ENCODE measurements at regions not wholly inside any gene's neighbourhood (a gene's known extent, or its start where the extent isn't known, plus 50 kb on each side); places are given as distances from the start of the nearest gene placed in this dataset.
"Not testable (repeated sequence)": the region's sequence is repeated elsewhere in the genome, so short reads cannot be mapped to it uniquely, and the experiment has no call there.

- TF ChIP-seq CTCF (IDR thresholded peaks at IDR 0.05; ENCODE audit: low read depth, low read length) = no peak
- no peak overlapping the region for H3K27ac ChIP-seq (ENCODE audit: low read depth, low read length)
- POLR2A ChIA-PET = no interaction called here
Measured at GRCh38 chr6:93848031-93848742, 428.8 kb upstream of the EPHA7 start.

GRCh38 chr6:93842178-93842577, 422.8 kb upstream of the EPHA7 start:
- H3K4me3 ChIP-seq (ENCODE audit: low read depth, low read length) = no peak overlapping the region

More at GRCh38 chr6:93848031-93848742, 428.8 kb upstream of the EPHA7 start:
- Histone ChIP-seq H3K27me3 (ENCODE audit: control insufficient read depth, insufficient read depth, low read length) (no peaks in the 10 kb centered on the region), H3K9me3 (ENCODE audit: control insufficient read depth, insufficient read depth, low read length) (no peaks in the 10 kb centered on the region; the same call in 1 of the 2 replicates), H3K4me3 (ENCODE audit: low read depth, low read length) (no peak overlapping the region)
- no peak for DNase-seq (ENCODE audit: low read depth, low spot score)
- CTCF ChIA-PET = no interaction called here

GRCh38 chr6:93835451-93836145, 416.2 kb upstream of the EPHA7 start:
- H3K4me3 ChIP-seq (ENCODE audit: low read depth, low read length); H3K27ac ChIP-seq (ENCODE audit: low read depth, low read length); CTCF ChIA-PET; POLR2A ChIA-PET; H3K27me3 ChIP-seq (ENCODE audit: control insufficient read depth, insufficient read depth, low read length); DNase-seq (ENCODE audit: low read depth, low spot score); H3K9me3 ChIP-seq (ENCODE audit: control insufficient read depth, insufficient read depth, low read length): not testable (repeated sequence)

More at GRCh38 chr6:93842178-93842577, 422.8 kb upstream of the EPHA7 start:
- ChIA-PET POLR2A (no interaction called here), CTCF (no interaction called here)
- H3K27me3 ChIP-seq (ENCODE audit: control insufficient read depth, insufficient read depth, low read length) = no peaks in the 10 kb centered on the region
- no peak overlapping the region for H3K27ac ChIP-seq (ENCODE audit: low read depth, low read length)
- DNase-seq (ENCODE audit: low read depth, low spot score) = no peak
- H3K9me3 ChIP-seq (ENCODE audit: control insufficient read depth, insufficient read depth, low read length) = peaks cover 8% of the 10 kb centered on the region
- TF ChIP-seq CTCF (IDR thresholded peaks at IDR 0.05; ENCODE audit: low read depth, low read length) = no peak

GRCh38 chr6:93835026-93835425, 415.7 kb upstream of the EPHA7 start:
- H3K9me3 ChIP-seq (ENCODE audit: control insufficient read depth, insufficient read depth, low read length); H3K27me3 ChIP-seq (ENCODE audit: control insufficient read depth, insufficient read depth, low read length); POLR2A ChIA-PET; H3K27ac ChIP-seq (ENCODE audit: low read depth, low read length); DNase-seq (ENCODE audit: low read depth, low spot score); CTCF ChIA-PET; H3K4me3 ChIP-seq (ENCODE audit: low read depth, low read length): not testable (repeated sequence)

GRCh38 chr6:93833326-93833725, 414.0 kb upstream of the EPHA7 start:
- H3K27ac ChIP-seq (ENCODE audit: low read depth, low read length); POLR2A ChIA-PET; CTCF ChIA-PET; H3K9me3 ChIP-seq (ENCODE audit: control insufficient read depth, insufficient read depth, low read length); DNase-seq (ENCODE audit: low read depth, low spot score); H3K27me3 ChIP-seq (ENCODE audit: control insufficient read depth, insufficient read depth, low read length); H3K4me3 ChIP-seq (ENCODE audit: low read depth, low read length): not testable (repeated sequence)

GRCh38 chr6:93829757-93830156, 410.4 kb upstream of the EPHA7 start:
- POLR2A ChIA-PET; H3K4me3 ChIP-seq (ENCODE audit: low read depth, low read length); H3K9me3 ChIP-seq (ENCODE audit: control insufficient read depth, insufficient read depth, low read length); H3K27me3 ChIP-seq (ENCODE audit: control insufficient read depth, insufficient read depth, low read length); CTCF ChIA-PET; H3K27ac ChIP-seq (ENCODE audit: low read depth, low read length); DNase-seq (ENCODE audit: low read depth, low spot score): not testable (repeated sequence)

- TF ChIP-seq CTCF (IDR thresholded peaks at IDR 0.05; ENCODE audit: low read depth, low read length) = no peak
Measured at GRCh38 chr6:93829009-93829408, 409.6 kb upstream of the EPHA7 start.

More at GRCh38 chr6:93829009-93829408, 409.6 kb upstream of the EPHA7 start:
- H3K9me3 ChIP-seq (ENCODE audit: control insufficient read depth, insufficient read depth, low read length) = peaks cover 4% of the 10 kb centered on the region; the same call in 1 of the 2 replicates
- DNase-seq (ENCODE audit: low read depth, low spot score) = no peak
- CTCF ChIA-PET = no interaction called here
- POLR2A ChIA-PET = no interaction called here
- H3K4me3 ChIP-seq (ENCODE audit: low read depth, low read length) = no peak overlapping the region
- no peaks in the 10 kb centered on the region for H3K27me3 ChIP-seq (ENCODE audit: control insufficient read depth, insufficient read depth, low read length)
- H3K27ac ChIP-seq (ENCODE audit: low read depth, low read length) = no peak overlapping the region
